ENCODE measurements at regions not wholly inside any gene's neighbourhood (a gene's known extent, or its start where the extent isn't known, plus 50 kb on each side); places are given as distances from the start of the nearest gene placed in this dataset.

DNA sequence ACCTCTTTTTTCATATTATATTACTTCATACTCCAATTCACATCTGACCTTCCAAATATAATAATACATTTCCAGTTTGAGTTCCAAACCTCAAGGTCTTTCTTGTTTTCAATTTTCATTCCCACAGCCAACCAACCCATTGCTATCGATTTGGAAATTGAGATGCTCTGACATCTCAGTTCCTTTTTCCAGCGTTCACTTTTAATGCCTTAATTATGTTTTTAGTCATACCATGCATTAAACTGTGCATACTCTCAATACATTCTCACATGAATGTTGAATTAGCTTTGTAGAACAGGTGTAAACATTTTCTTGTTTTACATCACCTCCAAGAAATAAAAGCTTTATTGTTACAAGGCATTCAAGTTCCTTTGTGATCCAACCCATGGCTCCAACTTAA, 294.2 kb upstream of the ANO3 start:
- TF ChIP-seq, protein P1, sequence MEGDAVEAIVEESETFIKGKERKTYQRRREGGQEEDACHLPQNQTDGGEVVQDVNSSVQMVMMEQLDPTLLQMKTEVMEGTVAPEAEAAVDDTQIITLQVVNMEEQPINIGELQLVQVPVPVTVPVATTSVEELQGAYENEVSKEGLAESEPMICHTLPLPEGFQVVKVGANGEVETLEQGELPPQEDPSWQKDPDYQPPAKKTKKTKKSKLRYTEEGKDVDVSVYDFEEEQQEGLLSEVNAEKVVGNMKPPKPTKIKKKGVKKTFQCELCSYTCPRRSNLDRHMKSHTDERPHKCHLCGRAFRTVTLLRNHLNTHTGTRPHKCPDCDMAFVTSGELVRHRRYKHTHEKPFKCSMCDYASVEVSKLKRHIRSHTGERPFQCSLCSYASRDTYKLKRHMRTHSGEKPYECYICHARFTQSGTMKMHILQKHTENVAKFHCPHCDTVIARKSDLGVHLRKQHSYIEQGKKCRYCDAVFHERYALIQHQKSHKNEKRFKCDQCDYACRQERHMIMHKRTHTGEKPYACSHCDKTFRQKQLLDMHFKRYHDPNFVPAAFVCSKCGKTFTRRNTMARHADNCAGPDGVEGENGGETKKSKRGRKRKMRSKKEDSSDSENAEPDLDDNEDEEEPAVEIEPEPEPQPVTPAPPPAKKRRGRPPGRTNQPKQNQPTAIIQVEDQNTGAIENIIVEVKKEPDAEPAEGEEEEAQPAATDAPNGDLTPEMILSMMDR (IDR thresholded peaks at IDR 0.05): no peak
- TF ChIP-seq POLR2A (IDR thresholded peaks at IDR 0.05): no peak
